ENCODE measurements at regions not wholly inside any gene's neighbourhood (a gene's known extent, or its start where the extent isn't known, plus 50 kb on each side); places are given as distances from the start of the nearest gene placed in this dataset.

DNA sequence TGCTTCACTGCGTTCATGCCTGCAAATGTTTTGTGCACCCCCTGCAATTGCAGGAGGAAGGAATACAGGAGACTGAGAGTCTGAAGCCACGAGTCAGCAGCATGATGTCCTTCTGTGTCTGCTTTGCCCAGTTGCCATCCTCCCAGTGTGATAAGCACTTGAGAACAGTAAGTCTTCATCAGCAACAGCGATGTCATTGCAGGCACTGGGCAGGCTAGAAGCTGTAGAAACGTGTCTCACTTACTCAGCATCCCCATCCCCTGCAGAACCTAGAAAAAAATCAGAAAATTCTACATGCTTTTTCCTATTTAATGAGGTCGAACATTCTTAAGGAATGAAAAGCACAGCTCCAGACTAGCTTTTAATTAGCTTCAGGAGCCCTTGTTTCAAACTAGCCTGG is 156.5 kb upstream of the LPP start:
- H3K36me3 Mint-ChIP-seq: no peaks in the 10 kb centered on the region
- intact Hi-C loops (cut with micrococcal nuclease): no loop called here

DNA sequence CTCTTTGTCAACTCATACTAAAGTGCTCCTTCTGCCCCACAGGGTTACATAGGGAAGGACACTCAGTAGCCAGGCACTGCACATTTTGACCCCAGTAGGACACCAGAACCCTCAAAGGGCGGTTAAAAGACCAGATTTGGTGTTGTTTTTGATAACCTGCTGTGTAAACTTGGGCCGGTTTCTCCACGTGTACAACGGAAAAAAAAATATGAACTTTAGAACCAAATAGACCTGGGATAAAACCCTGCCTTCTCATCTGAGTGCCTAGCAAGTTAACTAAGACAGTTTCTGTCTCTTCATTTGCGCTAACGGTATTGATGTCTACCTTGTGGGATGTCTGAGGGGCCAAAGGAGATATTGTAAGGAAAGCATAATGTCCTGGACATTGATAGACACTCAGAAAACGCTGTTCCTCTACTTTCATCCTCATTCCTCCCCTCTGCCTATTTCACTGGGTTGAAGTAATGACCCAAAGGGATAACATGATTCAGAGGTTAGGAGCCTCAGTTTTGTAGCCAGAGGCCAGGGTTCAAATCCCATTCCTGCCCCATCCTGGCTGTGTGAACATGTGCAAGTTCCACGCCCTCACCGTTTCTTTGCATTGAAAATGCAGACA is 155.9 kb upstream of the LPP start:
- DNase-seq: no peak
- intact Hi-C loops (cut with micrococcal nuclease): no loop called here
- Mint-ChIP-seq H3K27me3 (no peaks in the 10 kb centered on the region), H3K36me3 (no peaks in the 10 kb centered on the region), H3K9me3 (no peaks in the 10 kb centered on the region), H3K27ac (no peak overlapping the region), H3K4me1 (ENCODE audit: low read depth) (peaks cover 77% of the 10 kb centered on the region), H3K4me3 (no peak overlapping the region)
- CTCF ChIA-PET: interaction anchor here (1.3 kb wide), 1 partner anchor 259 kb away, joined by 3 read pairs; no protein-coding TSS in a partner anchor
- POLR2A ChIA-PET: no interaction called here

More for the DNA sequence above, 156.5 kb upstream of the LPP start:
- CTCF ChIA-PET: interaction anchor here (0.9 to 1.3 kb wide), 2 partner anchors 46 to 259 kb away, joined by 3 read pairs; no protein-coding TSS in a partner anchor
- DNase-seq: no peak
- POLR2A ChIA-PET: no interaction called here
- Mint-ChIP-seq H3K4me3 (no peak overlapping the region), H3K4me1 (ENCODE audit: low read depth) (peaks cover 82% of the 10 kb centered on the region), H3K27ac (no peak overlapping the region), H3K27me3 (no peaks in the 10 kb centered on the region), H3K9me3 (no peaks in the 10 kb centered on the region)

DNA sequence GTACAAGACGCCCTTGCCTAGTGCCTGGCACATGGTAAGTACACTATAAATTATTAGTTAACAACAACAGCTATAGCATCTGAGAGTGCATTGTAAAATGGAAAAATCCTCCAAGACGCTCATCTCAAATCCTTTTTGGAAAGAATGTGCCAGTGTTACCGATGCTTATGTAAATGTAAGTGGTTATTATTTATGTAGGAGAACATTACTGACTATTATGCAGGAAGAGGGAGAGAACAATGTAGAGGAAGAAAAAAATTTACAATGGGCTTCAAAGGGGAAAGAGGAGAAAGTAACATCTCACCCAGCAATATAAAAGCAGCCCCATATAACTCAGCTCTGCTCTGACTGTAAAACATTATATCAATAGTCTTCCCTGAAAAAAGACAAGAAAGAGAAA is 155.3 kb upstream of the LPP start:
- Mint-ChIP-seq H3K27me3 (no peaks in the 10 kb centered on the region), H3K36me3 (no peaks in the 10 kb centered on the region), H3K4me1 (ENCODE audit: low read depth) (peaks cover 76% of the 10 kb centered on the region), H3K9me3 (no peaks in the 10 kb centered on the region), H3K4me3 (no peak overlapping the region), H3K27ac (peak overlapping the region; percentile 41)
- ChIA-PET CTCF (no interaction called here), POLR2A (no interaction called here)
- intact Hi-C loops (cut with micrococcal nuclease): loop anchor here (1.0 kb wide), 1 partner anchor 12 kb away; no protein-coding TSS in a partner anchor
- no peak for DNase-seq

DNA sequence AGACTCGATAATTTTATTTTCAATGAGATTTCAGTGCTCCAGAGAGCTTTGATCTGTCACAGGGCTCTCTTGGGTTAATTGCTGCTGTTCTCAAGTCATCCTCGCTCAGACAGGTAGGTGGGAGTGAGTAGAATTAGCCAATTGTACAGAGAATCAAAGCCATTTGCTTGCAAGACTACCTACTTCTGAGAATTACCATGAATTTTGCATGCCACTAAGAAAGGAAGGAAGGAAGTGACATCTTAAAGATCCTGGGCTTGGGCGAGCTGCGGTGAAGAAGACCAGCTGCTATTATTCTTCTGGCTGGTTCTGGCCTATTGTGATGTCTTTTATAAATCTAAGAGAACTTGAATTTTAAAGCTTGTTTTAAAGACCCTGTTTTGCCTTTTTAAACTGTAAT is 154.1 kb upstream of the LPP start:
- POLR2A ChIA-PET: interaction anchor here (1.5 kb wide), 1 partner anchor 24 kb away, joined by 5 read pairs; no protein-coding TSS in a partner anchor
- DNase-seq: peak; percentile 62
- H3K9me3 Mint-ChIP-seq: no peaks in the 10 kb centered on the region
- H3K27ac Mint-ChIP-seq: peak overlapping the region; percentile 90
- no peaks in the 10 kb centered on the region for H3K36me3 Mint-ChIP-seq
- peaks cover 64% of the 10 kb centered on the region for H3K4me1 Mint-ChIP-seq (ENCODE audit: low read depth)
- CTCF ChIA-PET: interaction anchor here (0.7 to 1.8 kb wide), 6 partner anchors 10 to 320 kb away, joined by 3 to 7 read pairs (median 4); no protein-coding TSS in a partner anchor
- H3K4me3 Mint-ChIP-seq: peak overlapping the region; percentile 58
- intact Hi-C loops (cut with micrococcal nuclease): loop anchor here (1.0 kb wide), 2 partner anchors 14 to 24 kb away; no protein-coding TSS in a partner anchor
- H3K27me3 Mint-ChIP-seq: no peaks in the 10 kb centered on the region

DNA sequence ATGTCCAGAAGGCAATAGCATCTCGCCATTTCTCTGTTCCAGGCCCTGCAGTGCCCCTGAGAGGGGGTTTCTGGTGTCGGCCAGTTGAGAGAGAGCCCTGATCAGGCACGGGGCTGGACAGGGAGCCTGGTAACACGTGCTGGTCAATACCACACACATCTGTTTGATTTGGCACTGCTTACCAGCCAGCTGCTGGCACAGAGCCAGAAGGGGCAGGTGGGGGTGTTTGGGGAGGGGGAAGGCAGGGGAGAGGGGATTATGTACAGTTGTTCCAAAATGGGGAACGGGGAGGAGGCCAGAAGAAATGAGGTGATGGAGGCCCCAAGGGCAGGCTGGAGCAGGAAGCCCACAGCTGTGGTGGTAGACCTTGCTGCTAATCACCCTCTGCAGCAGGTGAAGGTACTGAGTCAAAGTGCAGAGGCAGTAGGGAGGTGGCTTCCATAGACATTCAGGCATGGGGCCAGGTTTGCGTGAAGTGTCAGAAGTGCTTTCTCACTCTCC is 153.5 kb upstream of the LPP start:
- peak overlapping the region; percentile 58 for H3K4me3 Mint-ChIP-seq
- CTCF ChIA-PET: interaction anchor here (0.7 to 1.8 kb wide), 6 partner anchors 11 to 321 kb away, joined by 3 to 7 read pairs (median 4); no protein-coding TSS in a partner anchor
- no peaks in the 10 kb centered on the region for H3K27me3 Mint-ChIP-seq
- H3K9me3 Mint-ChIP-seq: no peaks in the 10 kb centered on the region
- POLR2A ChIA-PET: interaction anchor here (1.5 kb wide), 1 partner anchor 25 kb away, joined by 5 read pairs; no protein-coding TSS in a partner anchor
- intact Hi-C loops (cut with micrococcal nuclease): loop anchor here (1.0 kb wide), 1 partner anchor 24 kb away; no protein-coding TSS in a partner anchor
- peak overlapping the region; percentile 90 for H3K27ac Mint-ChIP-seq
- peaks cover 58% of the 10 kb centered on the region for H3K4me1 Mint-ChIP-seq (ENCODE audit: low read depth)
- H3K36me3 Mint-ChIP-seq: no peaks in the 10 kb centered on the region
- DNase-seq: no peak

DNA sequence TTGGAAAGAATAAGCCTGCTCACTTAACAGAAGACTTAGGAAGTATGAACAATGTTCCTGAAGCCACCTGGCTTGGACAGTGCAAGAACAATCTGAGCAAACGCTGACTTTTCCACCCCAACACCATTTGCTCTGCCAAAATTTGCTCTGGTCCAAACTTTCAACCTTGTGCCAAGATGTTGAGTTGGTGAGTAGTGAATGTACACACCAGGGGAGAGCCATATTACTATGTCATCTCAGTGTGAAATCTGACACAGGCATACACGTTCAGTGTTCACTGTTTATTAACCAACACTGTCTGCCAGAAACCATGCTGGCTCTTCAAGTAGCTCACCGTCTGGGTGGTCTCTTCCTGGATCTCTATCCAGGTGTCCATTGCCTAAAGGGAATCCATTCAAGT is 152.9 kb upstream of the LPP start:
- Mint-ChIP-seq H3K4me1 (ENCODE audit: low read depth) (peaks cover 53% of the 10 kb centered on the region), H3K27ac (peak overlapping the region; percentile 90), H3K36me3 (no peaks in the 10 kb centered on the region), H3K27me3 (no peaks in the 10 kb centered on the region), H3K9me3 (no peaks in the 10 kb centered on the region), H3K4me3 (no peak overlapping the region)
- CTCF ChIA-PET: interaction anchor here (1.5 to 1.8 kb wide), 2 partner anchors 12 to 261 kb away, joined by 5 to 7 read pairs; no protein-coding TSS in a partner anchor
- intact Hi-C loops (cut with micrococcal nuclease): no loop called here
- POLR2A ChIA-PET: no interaction called here
- no peak for DNase-seq

DNA sequence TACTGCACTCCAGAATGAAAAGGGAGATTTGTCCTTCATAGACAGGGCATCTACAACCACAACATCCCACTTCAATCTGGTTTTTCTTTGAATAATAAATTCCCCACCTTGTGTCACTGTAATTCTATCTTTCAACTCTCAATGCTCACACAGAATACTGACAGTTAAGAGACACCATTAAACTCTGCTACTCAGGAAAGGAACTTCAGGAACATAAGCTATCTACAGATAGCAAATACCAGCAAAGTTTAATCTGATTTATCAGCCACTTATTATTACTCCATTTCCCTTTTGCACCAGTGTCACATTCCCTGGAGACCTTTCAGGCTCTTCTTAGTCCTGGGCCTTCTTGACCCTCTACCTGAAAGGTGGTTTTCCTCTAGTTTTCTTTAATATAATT is 152.0 kb upstream of the LPP start:
- Mint-ChIP-seq H3K4me1 (ENCODE audit: low read depth) (peaks cover 52% of the 10 kb centered on the region), H3K36me3 (no peaks in the 10 kb centered on the region), H3K27ac (no peak overlapping the region), H3K9me3 (no peaks in the 10 kb centered on the region), H3K27me3 (no peaks in the 10 kb centered on the region), H3K4me3 (no peak overlapping the region)
- ChIA-PET POLR2A (no interaction called here), CTCF (no interaction called here)
- intact Hi-C loops (cut with micrococcal nuclease): no loop called here
- DNase-seq: no peak

DNA sequence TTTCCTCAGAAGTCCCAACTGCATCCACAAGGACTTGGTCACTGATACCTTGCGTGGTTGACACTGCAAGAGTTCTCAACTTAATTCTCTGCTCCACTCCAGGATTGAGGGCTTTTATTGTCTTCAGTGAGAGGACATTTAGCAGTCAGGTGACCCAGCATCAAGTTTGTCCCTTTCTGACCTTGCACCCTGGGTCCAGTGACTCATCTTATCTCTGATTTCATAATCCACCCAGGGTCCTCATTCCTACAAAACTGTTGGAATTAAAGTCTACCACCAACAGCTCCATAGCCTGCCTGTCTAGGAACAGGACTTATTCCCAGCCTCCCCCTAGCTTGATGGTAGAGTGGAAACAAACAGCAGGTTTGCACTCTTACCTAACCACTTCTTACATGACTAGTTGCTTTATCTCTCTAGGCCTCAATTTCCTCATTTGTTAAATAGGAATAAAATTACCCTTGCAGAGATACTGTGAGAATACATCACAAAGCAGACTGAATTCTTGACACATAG is 151.3 kb upstream of the LPP start:
- Mint-ChIP-seq H3K27me3 (no peaks in the 10 kb centered on the region), H3K9me3 (no peaks in the 10 kb centered on the region), H3K4me3 (no peak overlapping the region), H3K4me1 (ENCODE audit: low read depth) (peaks cover 56% of the 10 kb centered on the region), H3K36me3 (no peaks in the 10 kb centered on the region), H3K27ac (no peak overlapping the region)
- ChIA-PET CTCF (interaction anchor here (1.2 kb wide), 1 partner anchor 262 kb away, joined by 4 read pairs; no protein-coding TSS in a partner anchor), POLR2A (no interaction called here)
- no peak for DNase-seq
- intact Hi-C loops (cut with micrococcal nuclease): no loop called here

DNA sequence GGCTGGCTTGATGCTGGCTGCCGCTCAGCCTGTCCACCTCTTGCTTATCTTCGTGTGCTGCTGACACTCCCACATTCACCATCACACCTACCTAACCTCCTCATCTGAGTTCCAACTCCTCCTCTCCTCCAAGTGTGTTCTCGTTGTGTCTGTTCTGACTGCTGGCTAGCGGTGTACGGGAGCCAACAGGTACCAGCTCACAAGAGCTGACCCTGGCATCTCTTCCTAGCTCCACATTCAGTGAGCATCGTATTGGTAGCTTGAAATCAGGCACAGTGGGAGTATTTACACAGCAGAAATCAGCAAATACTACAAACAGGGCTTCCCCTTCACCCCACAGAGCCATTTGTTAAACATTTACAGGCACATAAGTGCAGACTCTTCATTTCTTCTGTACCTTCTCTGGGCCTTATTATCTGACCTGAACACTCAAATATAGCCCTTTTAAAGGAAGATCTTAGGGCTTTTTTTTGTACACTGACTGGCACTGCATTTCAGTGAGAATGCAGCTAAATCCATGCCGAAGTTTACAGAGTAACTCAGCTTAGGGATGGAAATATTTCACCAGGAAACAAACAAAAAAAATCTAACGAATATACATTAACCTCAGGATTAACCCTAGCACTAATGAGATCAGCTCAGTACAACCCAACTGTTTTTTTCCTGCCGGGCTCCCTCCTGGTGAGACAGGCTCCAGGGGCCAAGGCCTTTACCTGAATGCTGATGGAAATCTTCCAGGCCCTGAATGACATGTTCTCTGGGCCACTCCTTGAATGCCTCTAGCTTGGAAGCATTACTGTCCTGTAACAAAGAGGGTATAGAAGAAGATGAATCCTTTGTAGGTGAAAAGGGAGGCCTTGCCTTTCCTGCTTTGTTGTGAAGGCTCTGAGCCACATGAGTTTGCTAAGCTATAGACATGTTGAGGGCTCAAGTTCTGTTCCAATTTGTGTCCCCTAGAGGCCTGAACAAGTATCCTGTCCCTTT is 150.5 kb upstream of the LPP start:
- no peak for DNase-seq
- H3K4me1 Mint-ChIP-seq (ENCODE audit: low read depth): peaks cover 57% of the 10 kb centered on the region
- no peaks in the 10 kb centered on the region for H3K9me3 Mint-ChIP-seq
- intact Hi-C loops (cut with micrococcal nuclease): no loop called here
- POLR2A ChIA-PET: no interaction called here
- H3K4me3 Mint-ChIP-seq: no peak overlapping the region
- H3K27ac Mint-ChIP-seq: no peak overlapping the region
- no peaks in the 10 kb centered on the region for H3K36me3 Mint-ChIP-seq
- CTCF ChIA-PET: interaction anchor here (1.2 kb wide), 1 partner anchor 263 kb away, joined by 4 read pairs; no protein-coding TSS in a partner anchor
- H3K27me3 Mint-ChIP-seq: no peaks in the 10 kb centered on the region

DNA sequence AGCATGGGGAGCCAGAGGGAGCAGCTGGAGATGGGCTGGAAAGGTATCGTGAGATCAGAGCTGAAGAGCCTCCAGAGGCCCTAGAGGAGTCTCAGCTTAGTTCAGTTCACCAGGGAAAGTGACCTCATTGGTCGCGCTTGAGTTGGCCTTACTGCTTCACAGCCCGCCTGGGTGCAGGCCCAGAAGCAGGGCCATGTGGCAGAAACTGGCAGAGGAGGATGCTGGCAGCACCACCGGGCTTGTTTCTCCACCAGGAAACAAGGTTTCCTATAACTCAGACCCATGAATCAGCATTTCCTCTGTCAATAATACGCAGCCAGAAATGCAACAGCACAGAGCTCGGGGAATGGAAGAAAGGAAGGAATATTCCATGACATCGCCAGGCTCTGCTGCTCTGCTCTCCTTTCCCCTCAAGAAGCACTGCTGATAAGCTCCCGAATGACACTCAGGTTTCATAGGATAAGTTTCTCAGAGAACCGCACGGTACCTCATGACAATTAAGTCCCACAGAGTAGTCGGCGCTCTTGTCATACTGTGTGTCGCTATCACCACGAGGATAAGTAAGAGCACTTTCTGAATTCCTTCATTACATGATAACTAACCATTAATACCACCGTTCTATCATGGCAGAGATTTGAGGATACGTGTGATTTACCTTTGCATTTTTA is 147.1 kb upstream of the LPP start:
- H3K27ac Mint-ChIP-seq: no peak overlapping the region
- no peak overlapping the region for H3K4me3 Mint-ChIP-seq
- no peaks in the 10 kb centered on the region for H3K36me3 Mint-ChIP-seq
- peaks cover 26% of the 10 kb centered on the region for H3K4me1 Mint-ChIP-seq (ENCODE audit: low read depth)
- ChIA-PET POLR2A (no interaction called here), CTCF (no interaction called here)
- peak; percentile 36 for DNase-seq
- H3K9me3 Mint-ChIP-seq: peaks cover 2% of the 10 kb centered on the region
- intact Hi-C loops (cut with micrococcal nuclease): no loop called here
- H3K27me3 Mint-ChIP-seq: no peaks in the 10 kb centered on the region

DNA sequence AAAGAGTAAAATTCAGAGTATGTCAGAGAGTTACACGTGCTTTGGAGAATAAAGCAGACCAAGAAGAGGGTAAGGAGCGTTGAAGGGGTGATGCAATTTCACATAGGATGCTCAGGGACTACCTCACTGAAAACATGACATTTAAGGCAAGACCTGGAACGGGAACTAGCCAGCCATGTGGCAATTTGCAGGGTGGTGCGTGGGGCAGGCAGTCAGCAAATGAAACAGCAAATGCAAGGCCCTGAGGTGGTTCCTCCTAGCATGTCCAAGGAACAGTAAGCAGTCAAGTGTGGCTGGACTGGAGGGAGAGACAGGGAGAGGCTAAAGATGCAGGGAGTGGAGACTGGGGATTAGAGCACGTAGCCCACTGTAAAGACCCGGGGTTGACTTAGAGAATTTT is 146.1 kb upstream of the LPP start:
- DNase-seq: no peak
- H3K36me3 Mint-ChIP-seq: no peaks in the 10 kb centered on the region
- CTCF ChIA-PET: no interaction called here

More for the DNA sequence above, 146.1 kb upstream of the LPP start:
- peaks cover 24% of the 10 kb centered on the region for H3K4me1 Mint-ChIP-seq (ENCODE audit: low read depth)
- no peaks in the 10 kb centered on the region for H3K27me3 Mint-ChIP-seq
- H3K9me3 Mint-ChIP-seq: peaks cover 2% of the 10 kb centered on the region
- intact Hi-C loops (cut with micrococcal nuclease): no loop called here
- POLR2A ChIA-PET: no interaction called here
- H3K27ac Mint-ChIP-seq: no peak overlapping the region
- H3K4me3 Mint-ChIP-seq: no peak overlapping the region
